ENCODE measurements at regions not wholly inside any gene's neighbourhood (a gene's known extent, or its start where the extent isn't known, plus 50 kb on each side); places are given as distances from the start of the nearest gene placed in this dataset.
"Not testable (repeated sequence)": the region's sequence is repeated elsewhere in the genome, so short reads cannot be mapped to it uniquely, and the experiment has no call there.

DNA sequence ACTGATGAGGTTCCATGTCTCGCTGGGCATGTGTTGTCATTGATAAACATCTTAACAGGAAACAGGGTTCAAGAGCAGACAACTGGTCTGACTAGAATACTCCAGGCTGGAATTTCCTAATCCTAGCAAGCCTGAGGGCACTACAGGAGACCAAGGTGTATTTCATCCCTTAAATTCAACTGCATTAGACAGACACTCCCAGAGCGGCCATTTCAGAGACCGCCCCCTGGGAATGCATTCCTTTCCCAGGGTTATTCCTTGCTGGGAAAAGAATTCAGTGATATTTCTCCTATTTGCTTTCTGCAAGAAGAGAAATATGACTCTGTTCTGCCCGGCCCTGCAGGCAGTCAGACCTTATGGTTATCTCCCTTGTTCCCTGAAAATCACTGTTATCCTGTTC is 383.1 kb upstream of the MBL2 start:
- not testable (repeated sequence) for TF ChIP-seq POLR2A (IDR thresholded peaks at IDR 0.05)
- TF ChIP-seq, protein P1, sequence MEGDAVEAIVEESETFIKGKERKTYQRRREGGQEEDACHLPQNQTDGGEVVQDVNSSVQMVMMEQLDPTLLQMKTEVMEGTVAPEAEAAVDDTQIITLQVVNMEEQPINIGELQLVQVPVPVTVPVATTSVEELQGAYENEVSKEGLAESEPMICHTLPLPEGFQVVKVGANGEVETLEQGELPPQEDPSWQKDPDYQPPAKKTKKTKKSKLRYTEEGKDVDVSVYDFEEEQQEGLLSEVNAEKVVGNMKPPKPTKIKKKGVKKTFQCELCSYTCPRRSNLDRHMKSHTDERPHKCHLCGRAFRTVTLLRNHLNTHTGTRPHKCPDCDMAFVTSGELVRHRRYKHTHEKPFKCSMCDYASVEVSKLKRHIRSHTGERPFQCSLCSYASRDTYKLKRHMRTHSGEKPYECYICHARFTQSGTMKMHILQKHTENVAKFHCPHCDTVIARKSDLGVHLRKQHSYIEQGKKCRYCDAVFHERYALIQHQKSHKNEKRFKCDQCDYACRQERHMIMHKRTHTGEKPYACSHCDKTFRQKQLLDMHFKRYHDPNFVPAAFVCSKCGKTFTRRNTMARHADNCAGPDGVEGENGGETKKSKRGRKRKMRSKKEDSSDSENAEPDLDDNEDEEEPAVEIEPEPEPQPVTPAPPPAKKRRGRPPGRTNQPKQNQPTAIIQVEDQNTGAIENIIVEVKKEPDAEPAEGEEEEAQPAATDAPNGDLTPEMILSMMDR (IDR thresholded peaks at IDR 0.05 in 8 of 11, conservative IDR thresholded peaks at IDR 0.05 in 3 of 11): not testable (repeated sequence)
